Stomach (tissue), 8 donors: ENCODE measurements at regions not wholly inside any gene's neighbourhood (a gene's known extent, or its start where the extent isn't known, plus 50 kb on each side); places are given as distances from the start of the nearest gene placed in this dataset.

Experiments
- DNase-seq, 2 donors: peaks; one replicate each; pipeline versions ENCODE4 v3.0.0 to v3.0.0-alpha.2; 2013 to 2019
- H3K27ac ChIP-seq, 5 donors: fragments of 200-600 bp in 4 of 5; sonication (generic) in 4 of 5; one replicate each; pipeline ENCODE4 v1.5.1; 2013 to 2019; ENCODE audit warnings: mild to moderate bottlenecking in 1 of 5, moderate library complexity in 1 of 5
- H3K27me3 ChIP-seq, 3 donors: fragments of 200-600 bp; sonication (generic); one replicate each; pipeline ENCODE4 v1.5.1; 2017 to 2019; ENCODE audit warnings: mixed run types in 1 of 3
- H3K36me3 ChIP-seq, 4 donors: fragments of 200-600 bp; sonication (generic); 1 replicate in 3 of 4; 2 replicates in 1 of 4; pipeline ENCODE4 v1.5.1; 2016 to 2019
- H3K4me1 ChIP-seq, 4 donors: fragments of 200-600 bp; sonication (generic); one replicate each; pipeline ENCODE4 v1.5.1; 2016 to 2019
- H3K4me3 ChIP-seq, 4 donors: fragments of 200-600 bp; sonication (generic) in 3 of 4; one replicate each; pipeline ENCODE4 v1.5.1; 2016 to 2019; ENCODE audit warnings: mild to moderate bottlenecking in 1 of 4
- H3K9me3 ChIP-seq, 4 donors: fragments of 200-600 bp; sonication (generic); one replicate each; pipeline ENCODE4 v1.5.1; 2016 to 2019
- EP300 ChIP-seq: sonication (generic); formaldehyde crosslinking; IDR thresholded peaks from one replicate; pipeline ENCODE4 v1.6.1; 2017; ENCODE audit warnings: antibody characterized with exemption
- POLR2A ChIP-seq, 4 donors: fragments of 450-650 bp; IDR thresholded peaks; one replicate each; pipeline ENCODE4 v1.6.1; 2016; ENCODE audit warnings: antibody characterized with exemption in 4 of 4, control low read depth in 2 of 4, mild to moderate bottlenecking in 1 of 4, moderate library complexity in 1 of 4
- POLR2AphosphoS5 ChIP-seq, 3 donors: sonication (generic); formaldehyde crosslinking; IDR thresholded peaks; one replicate each; pipeline ENCODE4 v1.6.1; 2016; ENCODE audit warnings: antibody characterized with exemption in 3 of 3
- WGBS, 5 donors: extraction: QIAGEN DNeasy Blood & Tissue Kit in 3 of 5; methylation state at CpG; one replicate each; pipeline versions ENCODE4 v1.1.5 to v1.1.7; 2013 to 2018; 5-methylcytosine and 5-hydroxymethylcytosine counted together
- intact Hi-C: fragments of 100-400 bp; cut with DNase I; formaldehyde crosslinking; loops from one replicate; pipeline ENCODE4 v1.15.1; 2023; ENCODE audit warnings: low total_unique reads
- TF ChIP-seq, protein P1 (sequence below), 7 experiments: fragments of 450-650 bp in 4 of 7; fragments of 200-600 bp in 3 of 7; sonication (generic) in 3 of 7; IDR thresholded peaks; one replicate each; pipeline ENCODE4 v1.5.1; 2016 to 2019; ENCODE audit warnings: antibody characterized with exemption in 7 of 7, control low read depth in 2 of 7, mild to moderate bottlenecking in 1 of 7
- donor health status: healthy with polysubstance abuse.
- donor health status: Bipolar disorder and iron deficiency.
- donor health status: healthy.

DNA sequence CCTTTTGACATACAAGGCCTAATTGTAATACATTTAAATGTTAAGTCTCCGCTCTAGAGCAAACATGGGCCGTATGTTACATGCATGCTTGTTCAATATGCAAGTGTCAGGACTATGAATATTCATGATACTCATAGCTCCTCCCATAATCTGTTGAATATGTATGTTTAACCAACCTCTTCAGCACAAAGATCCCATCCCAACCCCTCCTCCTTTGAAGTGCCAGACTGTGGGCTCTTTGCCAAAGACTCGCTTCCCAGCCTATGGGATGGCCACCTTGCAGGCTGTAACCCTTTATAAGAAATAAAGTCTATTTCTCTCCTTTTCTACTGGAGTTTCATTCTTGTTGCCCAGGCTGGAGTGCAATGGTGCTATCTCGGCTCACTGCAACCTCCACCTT is 156.2 kb downstream of the ABCC12 start:
- 83 to 91% (median 88%) methylated on average over 4 of the region's 4 CpGs for WGBS, 5 donors
- no peaks in the 10 kb centered on the region for H3K4me1 ChIP-seq
- DNase-seq, result no peak
- H3K36me3 ChIP-seq, result no peaks in the 10 kb centered on the region
- no peaks in the 10 kb centered on the region for H3K27me3 ChIP-seq
- no peak overlapping the region for H3K27ac ChIP-seq
- no peak overlapping the region for H3K4me3 ChIP-seq
- intact Hi-C loops, result no loop called here
- TF ChIP-seq POLR2AphosphoS5 (IDR thresholded peaks at IDR 0.05) (no peak), POLR2A (IDR thresholded peaks at IDR 0.05) (no peak), EP300 (no peak)
- TF ChIP-seq, protein P1, sequence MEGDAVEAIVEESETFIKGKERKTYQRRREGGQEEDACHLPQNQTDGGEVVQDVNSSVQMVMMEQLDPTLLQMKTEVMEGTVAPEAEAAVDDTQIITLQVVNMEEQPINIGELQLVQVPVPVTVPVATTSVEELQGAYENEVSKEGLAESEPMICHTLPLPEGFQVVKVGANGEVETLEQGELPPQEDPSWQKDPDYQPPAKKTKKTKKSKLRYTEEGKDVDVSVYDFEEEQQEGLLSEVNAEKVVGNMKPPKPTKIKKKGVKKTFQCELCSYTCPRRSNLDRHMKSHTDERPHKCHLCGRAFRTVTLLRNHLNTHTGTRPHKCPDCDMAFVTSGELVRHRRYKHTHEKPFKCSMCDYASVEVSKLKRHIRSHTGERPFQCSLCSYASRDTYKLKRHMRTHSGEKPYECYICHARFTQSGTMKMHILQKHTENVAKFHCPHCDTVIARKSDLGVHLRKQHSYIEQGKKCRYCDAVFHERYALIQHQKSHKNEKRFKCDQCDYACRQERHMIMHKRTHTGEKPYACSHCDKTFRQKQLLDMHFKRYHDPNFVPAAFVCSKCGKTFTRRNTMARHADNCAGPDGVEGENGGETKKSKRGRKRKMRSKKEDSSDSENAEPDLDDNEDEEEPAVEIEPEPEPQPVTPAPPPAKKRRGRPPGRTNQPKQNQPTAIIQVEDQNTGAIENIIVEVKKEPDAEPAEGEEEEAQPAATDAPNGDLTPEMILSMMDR (IDR thresholded peaks at IDR 0.05), result no peak
- H3K9me3 ChIP-seq, result no peaks in the 10 kb centered on the region

DNA sequence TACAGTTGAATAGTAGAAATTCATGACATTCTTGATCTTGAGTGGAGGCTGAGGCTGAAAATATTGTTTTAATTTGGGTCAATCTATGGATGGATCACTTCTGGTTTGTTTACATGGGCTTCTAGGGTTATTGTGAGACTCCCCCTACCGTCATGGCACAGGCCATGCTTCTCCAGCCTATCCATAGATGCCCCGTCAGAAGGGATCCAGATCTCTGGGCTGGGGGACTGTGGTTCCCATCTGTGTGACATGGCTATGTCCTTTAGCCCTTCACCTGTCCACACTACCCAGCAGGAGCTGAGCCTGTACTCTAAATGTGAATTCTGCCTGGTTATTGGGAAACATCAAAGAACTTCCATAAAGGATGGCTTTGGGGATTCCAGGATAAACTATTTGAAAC is 160.4 kb downstream of the ABCC12 start:
- 54 to 65% (median 62%) methylated on average over 2 of the region's 2 CpGs for WGBS, 5 donors
- TF ChIP-seq POLR2A (IDR thresholded peaks at IDR 0.05) (no peak), POLR2AphosphoS5 (IDR thresholded peaks at IDR 0.05) (no peak), EP300 (no peak)
- TF ChIP-seq, protein P1 (IDR thresholded peaks at IDR 0.05), result no peak
- no peak for DNase-seq
- H3K27ac ChIP-seq, result no peak overlapping the region
- no peak overlapping the region for H3K4me3 ChIP-seq
- peaks cover 0 to 14% (median 4%) of the 10 kb centered on the region in 4 donors for H3K9me3 ChIP-seq
- intact Hi-C loops, result no loop called here
- H3K27me3 ChIP-seq, result no peaks in the 10 kb centered on the region
- H3K36me3 ChIP-seq, result no peaks in the 10 kb centered on the region
- no peaks in the 10 kb centered on the region for H3K4me1 ChIP-seq

DNA sequence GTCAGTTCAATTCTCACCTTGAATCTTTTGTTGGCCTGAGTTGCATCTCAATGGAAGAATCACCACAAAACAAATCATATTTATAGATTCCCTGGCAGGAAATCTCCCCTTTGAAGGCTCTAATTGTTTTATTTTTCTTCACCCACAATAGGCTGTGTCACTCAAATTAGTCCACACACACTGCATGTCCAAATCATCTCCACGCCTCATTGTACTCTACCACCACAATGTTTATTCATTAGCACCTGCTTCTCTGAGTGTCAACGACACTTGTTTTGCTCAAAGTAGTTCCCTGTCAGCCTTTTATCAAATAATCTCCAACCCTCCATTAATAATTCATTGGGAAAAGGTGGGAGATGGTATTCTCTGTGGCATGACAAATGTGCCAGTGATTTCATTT is 164.3 kb downstream of the ABCC12 start:
- Histone ChIP-seq H3K27me3 (no peaks in the 10 kb centered on the region), H3K27ac (no peak overlapping the region), H3K4me1 (no peaks in the 10 kb centered on the region), H3K36me3 (no peaks in the 10 kb centered on the region), H3K4me3 (no peak overlapping the region), H3K9me3 (peaks cover 0 to 17% (median 9%) of the 10 kb centered on the region in 4 donors)
- WGBS, 5 donors, result 37 to 54% (median 48%) methylated on average over 2 of the region's 2 CpGs
- intact Hi-C loops, result no loop called here
- no peak for DNase-seq
- TF ChIP-seq, protein P1 (IDR thresholded peaks at IDR 0.05), result no peak
- TF ChIP-seq EP300 (no peak), POLR2A (IDR thresholded peaks at IDR 0.05) (no peak), POLR2AphosphoS5 (IDR thresholded peaks at IDR 0.05) (no peak)

DNA sequence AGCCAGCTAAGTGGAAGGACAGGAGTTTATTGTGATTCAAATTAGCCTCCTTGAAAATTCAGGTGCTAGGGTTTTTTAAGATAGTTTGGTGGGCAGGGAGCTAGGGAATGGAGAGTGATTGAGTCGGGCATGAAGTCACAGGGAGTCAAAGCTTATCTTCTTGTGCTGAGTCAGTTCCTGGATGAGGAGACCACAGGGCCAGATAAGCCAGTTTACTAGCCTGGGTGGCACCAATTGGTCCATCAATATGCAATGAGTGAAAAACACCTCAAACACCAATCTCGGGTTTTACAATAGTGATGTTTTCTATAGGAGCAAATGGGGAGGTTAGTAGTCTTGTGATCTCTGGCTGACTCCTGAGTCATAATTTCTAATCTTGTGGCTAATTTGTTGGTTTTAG is 165.1 kb downstream of the ABCC12 start:
- H3K4me3 ChIP-seq, result no peak overlapping the region
- TF ChIP-seq EP300 (no peak), POLR2A (IDR thresholded peaks at IDR 0.05) (no peak), POLR2AphosphoS5 (IDR thresholded peaks at IDR 0.05) (no peak)
- TF ChIP-seq, protein P1 (IDR thresholded peaks at IDR 0.05), result no peak
- H3K27me3 ChIP-seq, result no peaks in the 10 kb centered on the region
- H3K36me3 ChIP-seq, result no peaks in the 10 kb centered on the region
- DNase-seq, result no peak
- WGBS, 5 donors, result 67 to 84% (median 70%) methylated on average over 2 of the region's 2 CpGs
- no peaks in the 10 kb centered on the region for H3K4me1 ChIP-seq
- H3K9me3 ChIP-seq, result peaks cover 0 to 17% (median 9%) of the 10 kb centered on the region in 4 donors
- no peak overlapping the region for H3K27ac ChIP-seq
- intact Hi-C loops, result no loop called here
